HS-27A (cell line): ENCODE measurements at regions not wholly inside any gene's neighbourhood (a gene's known extent, or its start where the extent isn't known, plus 50 kb on each side); places are given as distances from the start of the nearest gene placed in this dataset.

Source experiments
- DNase-seq: peaks from one replicate; pipeline ENCODE4 v3.0.0-alpha.2; 2012; ENCODE audit warnings: low read depth, missing footprints

GRCh38 chr2:22238967-22239366 lies 1115.2 kb downstream of the TDRD15 start:
- DNase-seq, result no peak

GRCh38 chr2:22247466-22247865 lies 1123.7 kb downstream of the TDRD15 start:
- DNase-seq, result no peak

GRCh38 chr2:22248851-22249250 lies 1125.1 kb downstream of the TDRD15 start:
- no peak for DNase-seq

DNA sequence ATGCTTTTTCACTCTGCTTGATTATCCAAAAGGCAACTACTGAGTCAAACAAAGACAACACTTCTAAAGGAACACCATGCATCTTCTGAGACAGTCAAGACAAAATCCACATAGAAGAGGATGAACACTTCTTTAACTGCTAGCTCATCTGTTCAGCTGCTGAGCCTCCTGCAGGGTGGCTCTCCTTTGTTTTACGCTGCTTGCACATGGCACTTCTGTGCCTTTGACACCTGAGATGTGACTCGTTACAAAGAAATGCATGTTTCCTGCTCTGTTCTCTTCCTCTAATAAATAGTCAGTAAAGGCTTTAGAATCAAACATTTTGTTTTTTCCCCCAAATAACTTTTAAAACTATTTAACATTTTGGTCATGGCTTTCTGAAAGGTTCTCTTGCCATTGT lies 1129.4 kb downstream of the TDRD15 start:
- no peak for DNase-seq

DNA sequence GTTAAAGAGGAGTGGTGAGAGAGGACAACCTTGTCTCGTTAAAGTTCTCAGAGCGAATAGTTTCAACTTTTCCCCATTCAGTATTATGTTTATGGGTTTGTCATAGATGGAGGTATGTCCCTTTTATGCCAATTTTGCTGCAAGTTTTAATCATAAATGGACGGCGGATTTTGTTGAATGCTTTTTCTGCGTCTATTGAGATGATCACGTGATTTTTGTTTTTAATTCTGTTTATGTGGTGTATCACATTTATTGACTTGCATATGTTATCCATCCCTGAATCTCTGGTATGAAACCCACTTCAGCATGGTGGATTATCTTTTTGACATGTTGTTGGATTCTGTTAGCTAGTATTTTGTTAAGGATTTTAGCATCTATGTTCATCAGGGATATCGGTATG lies 1123.8 kb upstream of the KLHL29 start:
- no peak for DNase-seq

DNA sequence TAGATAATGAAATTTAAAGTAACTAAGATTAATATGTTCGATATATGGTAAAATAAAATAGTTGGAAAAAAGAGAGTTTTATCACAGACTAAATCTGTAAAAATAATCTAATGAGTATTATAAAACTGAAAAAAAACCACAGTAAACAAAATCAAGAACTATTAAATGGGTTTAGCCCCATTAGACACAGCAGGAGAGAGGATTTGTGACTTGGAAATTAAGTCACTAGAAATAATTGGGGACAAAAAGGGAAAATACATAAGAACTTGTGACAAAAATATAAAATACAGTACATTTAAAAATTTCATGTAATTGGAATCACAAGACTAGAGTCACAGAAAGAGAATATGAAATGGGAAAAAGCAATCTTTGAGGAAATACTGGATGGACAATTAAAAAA lies 1114.6 kb upstream of the KLHL29 start:
- no peak for DNase-seq

DNA sequence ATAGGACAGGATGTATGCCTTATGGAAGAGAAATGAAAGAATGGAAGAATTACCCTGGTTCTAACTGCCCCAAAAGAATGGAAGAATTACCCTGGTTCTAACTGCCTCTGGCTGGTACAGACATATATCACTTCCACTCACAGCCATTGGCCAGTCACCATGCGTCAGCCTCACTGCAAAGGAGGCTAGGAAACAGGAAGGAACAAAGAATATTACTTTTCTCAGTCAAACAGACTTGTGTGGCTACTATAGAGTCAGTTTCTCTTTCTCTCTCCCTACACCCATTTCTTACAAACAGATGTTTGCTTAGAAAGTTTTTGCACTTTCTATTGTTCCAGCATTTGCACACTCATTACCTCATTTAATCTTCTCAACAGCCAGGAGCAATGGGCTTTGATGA lies 1111.1 kb upstream of the KLHL29 start:
- DNase-seq, result no peak

GRCh38 chr2:22274661-22275060 lies 1110.3 kb upstream of the KLHL29 start:
- DNase-seq, result no peak

DNA sequence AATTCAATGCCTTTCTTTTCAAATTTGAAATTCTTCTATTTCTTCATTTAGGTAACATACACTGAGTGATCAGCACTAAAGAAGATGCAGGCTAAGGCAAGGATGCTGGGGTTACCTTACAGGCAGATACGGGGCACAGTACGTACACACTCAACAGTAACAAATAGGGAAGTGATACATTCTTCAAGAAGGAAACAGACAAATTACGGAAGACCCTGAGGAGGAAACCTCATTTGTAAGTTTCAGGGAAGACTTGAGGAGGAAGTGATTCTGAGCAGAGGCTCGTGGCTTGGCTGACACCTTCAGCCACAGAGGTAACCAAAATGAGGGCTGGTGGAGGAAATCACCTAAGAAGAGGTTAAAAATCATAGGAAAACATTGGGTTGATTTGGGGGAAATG lies 1108.3 kb upstream of the KLHL29 start:
- DNase-seq, result no peak

- DNase-seq, result no peak
These were observed 1105.4 kb upstream of the KLHL29 start for GRCh38 chr2:22279541-22279940.

- DNase-seq, result no peak
These were observed 1103.9 kb upstream of the KLHL29 start for GRCh38 chr2:22281033-22281432.

DNA sequence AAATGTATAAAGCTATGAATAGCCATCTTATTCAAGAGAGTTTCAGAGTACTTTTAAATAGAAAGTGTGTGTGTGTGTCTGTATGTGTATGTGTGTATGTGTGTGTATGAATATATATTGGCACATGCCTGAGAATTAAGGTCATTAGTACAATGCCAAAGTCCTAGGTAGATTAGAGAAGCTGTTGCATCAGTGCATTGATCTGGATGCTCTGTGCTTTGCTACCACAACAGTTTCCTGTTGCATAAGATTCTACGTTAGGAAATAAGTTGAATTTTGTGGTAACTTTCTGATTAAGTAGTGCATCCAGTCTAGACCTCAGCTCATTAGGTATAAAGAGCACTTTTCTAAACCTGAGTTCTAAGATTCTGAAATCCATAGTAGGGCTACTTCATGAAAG lies 1102.8 kb upstream of the KLHL29 start:
- DNase-seq, result no peak

- no peak for DNase-seq
These were observed 1102.1 kb upstream of the KLHL29 start for GRCh38 chr2:22282916-22283315.

- no peak for DNase-seq
These were observed 1101.5 kb upstream of the KLHL29 start for GRCh38 chr2:22283436-22283835.

- no peak for DNase-seq
These were observed 1094.7 kb upstream of the KLHL29 start for GRCh38 chr2:22290302-22290701.

DNA sequence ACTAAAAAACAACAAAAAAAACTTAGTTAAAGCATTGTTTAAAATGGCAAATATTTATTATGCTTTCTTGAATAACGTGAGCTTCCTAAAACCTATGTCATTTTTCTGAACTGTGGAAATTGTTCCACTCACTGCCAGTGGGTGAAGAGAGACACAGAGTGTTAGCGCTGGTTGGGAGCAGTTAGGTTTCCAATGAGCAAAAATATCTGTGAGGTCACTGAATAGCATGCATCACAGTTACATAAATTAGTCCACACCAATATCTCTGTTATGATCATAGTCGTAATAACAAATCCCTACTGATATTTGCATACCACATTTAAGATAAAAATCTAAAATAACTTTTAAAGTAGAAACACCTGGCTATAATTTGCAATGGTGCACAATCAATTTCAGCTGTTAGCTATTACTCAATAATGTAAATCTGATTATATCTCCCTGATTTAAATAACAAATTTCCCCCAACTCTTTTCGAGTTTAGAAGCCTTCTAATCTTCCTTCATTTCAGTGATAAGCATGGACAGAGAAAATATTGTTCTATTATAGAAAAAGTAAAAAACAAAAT lies 1094.0 kb upstream of the KLHL29 start:
- no peak for DNase-seq

DNA sequence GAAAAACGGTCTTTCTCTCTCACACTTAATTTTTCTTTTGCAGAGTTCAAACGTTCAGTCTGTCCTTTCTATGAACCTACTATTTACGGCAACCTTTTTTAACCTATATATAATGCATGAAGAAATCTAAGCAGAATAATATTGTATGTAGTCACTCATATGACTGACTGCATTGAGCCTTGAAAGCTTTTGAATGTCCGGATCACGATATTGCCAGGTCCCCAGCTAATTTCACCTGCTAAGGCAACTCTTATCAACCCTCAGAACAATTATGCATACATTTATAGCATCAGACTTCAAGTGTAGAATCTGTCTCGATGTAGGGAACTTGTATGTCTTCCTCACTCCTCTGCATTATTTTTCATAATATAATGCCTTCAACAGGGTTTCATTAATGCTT lies 1083.8 kb upstream of the KLHL29 start:
- no peak for DNase-seq

DNA sequence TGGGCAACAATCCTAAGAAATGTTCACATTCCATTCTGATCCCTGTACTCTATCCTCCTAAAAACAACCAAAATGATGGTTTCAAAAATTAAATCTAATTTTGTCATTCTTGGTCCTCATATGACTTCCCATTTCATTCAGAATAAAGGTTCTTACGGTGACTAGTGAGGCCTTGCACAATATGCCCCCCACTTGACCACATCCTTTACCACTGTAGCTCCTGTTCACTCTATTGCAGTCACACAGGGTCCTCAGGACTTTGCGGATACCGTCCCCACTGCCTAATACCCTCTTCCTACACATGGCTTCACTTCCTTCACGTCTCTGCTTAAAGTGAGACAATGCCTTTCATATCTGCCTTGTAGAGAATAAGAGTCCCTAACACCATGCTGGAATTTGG lies 1058.7 kb upstream of the KLHL29 start:
- no peak for DNase-seq

- no peak for DNase-seq
These were observed 1055.5 kb upstream of the KLHL29 start for GRCh38 chr2:22329211-22330154.

DNA sequence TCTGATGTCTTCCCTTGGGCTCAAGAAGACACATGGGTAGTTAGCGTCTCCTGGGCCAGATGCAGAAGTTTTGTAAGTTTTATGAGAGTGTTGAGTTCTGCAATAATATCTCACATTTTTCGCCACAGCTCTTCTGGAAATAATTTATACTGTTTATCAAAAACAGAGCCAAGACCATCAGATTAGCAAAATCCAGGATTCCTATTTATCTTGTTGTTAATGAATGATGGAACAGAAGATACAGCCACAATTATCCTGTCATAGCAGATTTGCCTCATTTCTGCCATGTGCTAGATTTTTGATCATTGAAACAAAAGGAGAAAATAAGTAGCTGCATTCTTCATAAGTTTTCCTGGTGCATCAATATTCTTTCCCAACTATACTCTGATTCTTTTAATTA lies 1048.6 kb upstream of the KLHL29 start:
- no peak for DNase-seq

DNA sequence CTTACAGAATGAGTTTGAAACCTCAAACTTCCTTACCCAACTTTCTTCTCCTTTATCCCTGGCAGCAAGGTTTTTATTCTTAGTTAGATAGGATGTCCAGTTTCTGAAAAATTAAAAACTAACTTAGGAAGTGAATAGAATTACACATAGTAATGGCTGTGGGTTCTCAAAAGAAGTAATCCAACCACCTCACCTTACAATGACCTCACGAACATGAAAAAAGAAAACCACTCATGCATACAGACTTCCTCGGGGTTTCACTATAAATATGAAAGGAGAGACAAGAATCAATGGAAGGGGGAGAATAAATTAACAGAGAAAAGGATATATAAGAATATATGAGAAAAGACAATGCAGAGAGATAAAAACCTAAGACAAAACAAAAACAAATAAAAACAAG lies 1044.3 kb upstream of the KLHL29 start:
- DNase-seq, result no peak

- DNase-seq, result no peak
These were observed 1037.7 kb upstream of the KLHL29 start for GRCh38 chr2:22347306-22347705.

- no peak for DNase-seq
These were observed 1034.4 kb upstream of the KLHL29 start for GRCh38 chr2:22350621-22351020.
